ENCODE measurements at regions not wholly inside any gene's neighbourhood (a gene's known extent, or its start where the extent isn't known, plus 50 kb on each side); places are given as distances from the start of the nearest gene placed in this dataset.

- TF ChIP-seq MAX (CRISPR knock-in tag; IDR thresholded peaks at IDR 0.05) (no peak), JAZF1 (CRISPR knock-in tag; IDR thresholded peaks at IDR 0.05) (no peak), CTCF (IDR thresholded peaks at IDR 0.05) (no peak), ZNF121 (CRISPR knock-in tag; IDR thresholded peaks at IDR 0.05) (no peak), USF2 (CRISPR knock-in tag; IDR thresholded peaks at IDR 0.05) (no peak), ZSCAN18 (CRISPR knock-in tag; IDR thresholded peaks at IDR 0.05) (no peak), NFE2L1 (CRISPR knock-in tag; IDR thresholded peaks at IDR 0.05) (no peak), PRDM15 (CRISPR knock-in tag; IDR thresholded peaks at IDR 0.05) (no peak), ZNF281 (CRISPR knock-in tag; IDR thresholded peaks at IDR 0.05) (no peak)
Measured at GRCh38 chr7:83212883-83213282, 50.2 kb upstream of the PCLO start.
